ENCODE measurements at regions not wholly inside any gene's neighbourhood (a gene's known extent, or its start where the extent isn't known, plus 50 kb on each side); places are given as distances from the start of the nearest gene placed in this dataset.

GRCh38 chr9:115481769-115482168 is 363.8 kb upstream of the TNC start:
- TF ChIP-seq CTCF (IDR thresholded peaks at IDR 0.05; ENCODE audit: low read depth, low read length) = no peak
- Histone ChIP-seq H3K27ac (no peak overlapping the region), H3K9me3 (ENCODE audit: severe bottlenecking) (no peaks in the 10 kb centered on the region), H3K4me3 (ENCODE audit: low read depth, low read length) (no peak overlapping the region), H3K36me3 (no peaks in the 10 kb centered on the region), H3K27me3 (ENCODE audit: insufficient read depth, low read depth, severe bottlenecking) (no peaks in the 10 kb centered on the region)
- no peak for DNase-seq

DNA sequence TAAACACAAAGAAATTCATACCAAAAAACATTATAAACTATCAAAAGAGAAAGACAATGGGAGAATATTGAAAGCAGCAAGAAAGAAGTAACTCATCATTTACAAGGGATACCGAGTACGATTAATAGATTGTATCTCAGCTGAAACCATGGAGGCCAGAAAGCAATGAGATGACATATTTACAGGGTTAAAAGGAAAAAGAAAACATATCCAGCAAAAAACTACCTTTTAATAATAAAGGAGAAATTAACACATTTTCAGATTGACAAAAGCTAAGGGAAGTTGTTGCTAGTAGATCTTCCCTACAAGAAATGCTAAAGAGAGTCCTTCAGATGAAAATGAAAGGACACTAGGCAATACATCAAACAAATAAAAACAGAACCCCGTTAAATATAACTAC is 364.8 kb upstream of the TNC start:
- Histone ChIP-seq H3K9me3 (ENCODE audit: severe bottlenecking) (no peaks in the 10 kb centered on the region), H3K36me3 (no peaks in the 10 kb centered on the region), H3K4me3 (ENCODE audit: low read depth, low read length) (no peak overlapping the region), H3K27ac (no peak overlapping the region), H3K27me3 (ENCODE audit: insufficient read depth, low read depth, severe bottlenecking) (no peaks in the 10 kb centered on the region)
- no peak for TF ChIP-seq CTCF (IDR thresholded peaks at IDR 0.05; ENCODE audit: low read depth, low read length)
- DNase-seq = no peak

- no peak overlapping the region for H3K4me3 ChIP-seq (ENCODE audit: low read depth, low read length)
- DNase-seq = no peak
- H3K9me3 ChIP-seq (ENCODE audit: severe bottlenecking) = no peaks in the 10 kb centered on the region
- no peak for TF ChIP-seq CTCF (IDR thresholded peaks at IDR 0.05; ENCODE audit: low read depth, low read length)
- H3K27ac ChIP-seq = no peak overlapping the region
- no peaks in the 10 kb centered on the region for H3K36me3 ChIP-seq
- H3K27me3 ChIP-seq (ENCODE audit: insufficient read depth, low read depth, severe bottlenecking) = no peaks in the 10 kb centered on the region
These were observed 374.9 kb upstream of the TNC start for GRCh38 chr9:115492869-115493268.

DNA sequence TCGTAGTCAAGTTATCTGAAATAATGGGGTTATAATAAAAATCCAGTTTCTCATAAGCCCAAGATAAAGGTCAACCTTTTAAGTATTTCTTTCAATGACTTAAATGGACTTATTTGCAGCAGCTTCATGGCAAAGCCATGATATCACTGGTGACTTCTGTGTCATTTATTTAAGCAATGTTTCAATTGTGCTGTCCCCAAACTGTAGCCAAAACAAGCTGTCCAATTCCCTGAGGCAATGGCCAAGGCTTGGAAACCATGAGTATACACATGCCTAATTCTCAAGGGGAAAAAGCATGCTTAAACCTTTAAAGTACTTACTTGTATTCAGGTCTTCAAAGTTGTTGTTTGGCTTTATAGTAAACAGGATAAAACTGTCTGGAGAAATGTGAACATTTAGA is 376.4 kb upstream of the TNC start:
- H3K4me3 ChIP-seq (ENCODE audit: low read depth, low read length) = no peak overlapping the region
- H3K36me3 ChIP-seq = no peaks in the 10 kb centered on the region
- H3K9me3 ChIP-seq (ENCODE audit: severe bottlenecking) = no peaks in the 10 kb centered on the region
- no peak for DNase-seq
- no peak overlapping the region for H3K27ac ChIP-seq
- TF ChIP-seq CTCF (IDR thresholded peaks at IDR 0.05; ENCODE audit: low read depth, low read length) = no peak
- H3K27me3 ChIP-seq (ENCODE audit: insufficient read depth, low read depth, severe bottlenecking) = no peaks in the 10 kb centered on the region

GRCh38 chr9:115495052-115495635 is 377.2 kb upstream of the TNC start:
- no peak for DNase-seq
- Histone ChIP-seq H3K27ac (no peak overlapping the region), H3K27me3 (ENCODE audit: insufficient read depth, low read depth, severe bottlenecking) (no peaks in the 10 kb centered on the region), H3K9me3 (ENCODE audit: severe bottlenecking) (no peaks in the 10 kb centered on the region), H3K4me3 (ENCODE audit: low read depth, low read length) (no peak overlapping the region), H3K36me3 (no peaks in the 10 kb centered on the region)
- TF ChIP-seq CTCF (IDR thresholded peaks at IDR 0.05; ENCODE audit: low read depth, low read length) = no peak

DNA sequence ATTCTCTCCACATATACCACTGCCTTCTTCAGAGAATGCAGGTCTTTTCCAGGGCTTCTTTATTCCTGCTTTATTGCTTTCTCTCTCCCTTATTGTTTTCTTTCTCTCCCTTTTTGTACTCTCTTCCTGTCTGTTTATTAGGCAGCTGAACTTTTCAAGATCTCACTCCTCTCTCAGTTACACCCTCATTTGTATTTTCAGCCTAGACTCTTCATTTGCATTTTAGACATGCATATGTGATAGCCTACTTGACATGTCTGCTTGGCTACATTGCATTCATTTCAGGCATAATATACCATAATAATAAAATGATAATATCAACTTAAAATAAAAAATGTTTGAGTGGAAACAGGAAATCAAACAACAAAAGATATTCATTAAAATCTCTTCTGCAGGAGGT is 377.9 kb upstream of the TNC start:
- H3K9me3 ChIP-seq (ENCODE audit: severe bottlenecking) = no peaks in the 10 kb centered on the region
- no peak overlapping the region for H3K4me3 ChIP-seq (ENCODE audit: low read depth, low read length)
- no peak for DNase-seq
- TF ChIP-seq CTCF (IDR thresholded peaks at IDR 0.05; ENCODE audit: low read depth, low read length) = no peak
- no peaks in the 10 kb centered on the region for H3K36me3 ChIP-seq
- no peaks in the 10 kb centered on the region for H3K27me3 ChIP-seq (ENCODE audit: insufficient read depth, low read depth, severe bottlenecking)
- H3K27ac ChIP-seq = no peak overlapping the region

All from WERI-Rb-1 (cell line).